Breast epithelium (tissue), 3 donors: ENCODE measurements at regions not wholly inside any gene's neighbourhood (a gene's known extent, or its start where the extent isn't known, plus 50 kb on each side); places are given as distances from the start of the nearest gene placed in this dataset.

Source experiments
- POLR2A ChIP-seq: fragments of 450-650 bp; IDR thresholded peaks from one replicate; pipeline ENCODE4 v1.6.1; 2016; ENCODE audit warnings: antibody characterized with exemption, mild to moderate bottlenecking, moderate library complexity
- POLR2AphosphoS5 ChIP-seq, 3 donors: sonication (generic); formaldehyde crosslinking; IDR thresholded peaks; one replicate each; pipeline ENCODE4 v1.6.1; 2017; ENCODE audit warnings: antibody characterized with exemption in 3 of 3
- TF ChIP-seq, protein P1 (sequence below), 3 donors: fragments of 450-650 bp; IDR thresholded peaks; one replicate each; pipeline ENCODE4 v1.5.1; 2016 to 2017; ENCODE audit warnings: antibody characterized with exemption in 3 of 3, mild to moderate bottlenecking in 3 of 3, moderate library complexity in 3 of 3

DNA sequence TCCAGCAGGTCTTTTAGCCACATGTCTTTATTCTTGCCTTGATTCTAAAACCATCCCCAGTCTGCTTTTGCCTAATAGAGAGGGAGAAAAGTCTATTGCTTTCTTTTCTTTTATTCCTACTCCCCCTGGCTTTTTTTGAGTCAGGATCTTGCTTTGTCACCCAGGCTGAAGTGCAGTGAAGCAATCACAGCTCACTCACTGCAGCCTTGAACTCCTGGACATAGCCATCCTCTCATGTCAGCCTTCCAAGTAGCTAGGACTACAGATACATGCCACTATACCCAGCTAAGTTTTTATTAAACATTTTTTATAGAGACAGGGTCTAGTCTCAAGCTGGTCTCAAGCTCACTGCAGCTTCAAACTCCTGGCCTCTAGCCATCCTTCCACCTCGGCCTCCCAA is 72.5 kb upstream of the PAXBP1 start:
- TF ChIP-seq, protein P1, sequence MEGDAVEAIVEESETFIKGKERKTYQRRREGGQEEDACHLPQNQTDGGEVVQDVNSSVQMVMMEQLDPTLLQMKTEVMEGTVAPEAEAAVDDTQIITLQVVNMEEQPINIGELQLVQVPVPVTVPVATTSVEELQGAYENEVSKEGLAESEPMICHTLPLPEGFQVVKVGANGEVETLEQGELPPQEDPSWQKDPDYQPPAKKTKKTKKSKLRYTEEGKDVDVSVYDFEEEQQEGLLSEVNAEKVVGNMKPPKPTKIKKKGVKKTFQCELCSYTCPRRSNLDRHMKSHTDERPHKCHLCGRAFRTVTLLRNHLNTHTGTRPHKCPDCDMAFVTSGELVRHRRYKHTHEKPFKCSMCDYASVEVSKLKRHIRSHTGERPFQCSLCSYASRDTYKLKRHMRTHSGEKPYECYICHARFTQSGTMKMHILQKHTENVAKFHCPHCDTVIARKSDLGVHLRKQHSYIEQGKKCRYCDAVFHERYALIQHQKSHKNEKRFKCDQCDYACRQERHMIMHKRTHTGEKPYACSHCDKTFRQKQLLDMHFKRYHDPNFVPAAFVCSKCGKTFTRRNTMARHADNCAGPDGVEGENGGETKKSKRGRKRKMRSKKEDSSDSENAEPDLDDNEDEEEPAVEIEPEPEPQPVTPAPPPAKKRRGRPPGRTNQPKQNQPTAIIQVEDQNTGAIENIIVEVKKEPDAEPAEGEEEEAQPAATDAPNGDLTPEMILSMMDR (IDR thresholded peaks at IDR 0.05), result no peak
- TF ChIP-seq POLR2A (no peak), POLR2AphosphoS5 (IDR thresholded peaks at IDR 0.05) (no peak)
